Right lobe of liver (tissue), 4 donors: ENCODE measurements at regions not wholly inside any gene's neighbourhood (a gene's known extent, or its start where the extent isn't known, plus 50 kb on each side); places are given as distances from the start of the nearest gene placed in this dataset.

ENCODE experiments used
- POLR2A ChIP-seq: fragments of 450-650 bp; IDR thresholded peaks from one replicate; pipeline ENCODE4 v1.6.1; 2017; ENCODE audit warnings: antibody characterized with exemption, mild to moderate bottlenecking
- TF ChIP-seq, protein P1 (sequence below), 4 donors: fragments of 200-600 bp in 3 of 4; fragments of 450-650 bp in 1 of 4; IDR thresholded peaks; one replicate each; pipeline versions ENCODE4 v1.5.1 to v1.8.0; 2016 to 2022; ENCODE audit warnings: antibody characterized with exemption in 4 of 4, mild to moderate bottlenecking in 2 of 4
- donor health status: DM: no; HTN: no; CAD: no.
- donor health status: DM: no; HTN: no; CAD: no.
- donor health status: DM: no; HTN: yes; CAD: no.

DNA sequence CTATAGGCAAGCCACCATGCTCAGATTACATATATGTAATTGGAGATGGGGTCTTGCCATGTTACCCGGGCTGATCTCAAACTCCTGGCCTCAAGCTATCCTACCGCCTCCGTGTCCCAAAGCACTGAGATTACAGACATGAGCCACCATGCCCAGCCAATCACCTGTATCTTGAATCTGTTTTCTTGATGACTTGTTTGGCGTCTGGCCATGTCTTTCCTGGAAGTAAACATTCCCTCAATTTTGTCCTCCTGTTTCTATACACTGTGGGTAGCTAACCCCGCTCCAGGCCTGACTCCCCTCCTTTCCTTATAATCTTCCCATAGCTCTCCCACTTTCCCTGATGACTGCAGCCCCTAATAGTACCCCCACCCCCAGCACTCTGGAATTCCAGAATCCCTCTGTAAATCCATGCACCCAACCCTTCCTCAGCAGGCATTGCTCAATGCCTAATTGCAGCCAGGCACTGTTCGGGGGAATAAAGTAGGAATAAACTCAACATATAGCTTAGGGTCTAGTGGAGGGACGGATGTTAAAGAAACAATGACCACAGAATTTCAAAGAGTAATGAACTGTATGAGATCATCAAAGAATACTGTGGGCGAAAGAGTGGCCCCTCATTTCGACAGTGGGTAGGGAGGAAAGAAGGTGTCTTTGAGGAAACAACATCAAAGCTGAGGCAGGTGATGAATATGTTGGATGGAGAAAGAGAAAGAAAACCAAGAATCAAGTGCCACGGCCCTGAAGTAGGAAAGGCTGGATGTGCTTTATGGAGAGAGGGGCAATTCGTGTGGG, 161.5 kb downstream of the ADSS2 start:
- TF ChIP-seq, protein P1, sequence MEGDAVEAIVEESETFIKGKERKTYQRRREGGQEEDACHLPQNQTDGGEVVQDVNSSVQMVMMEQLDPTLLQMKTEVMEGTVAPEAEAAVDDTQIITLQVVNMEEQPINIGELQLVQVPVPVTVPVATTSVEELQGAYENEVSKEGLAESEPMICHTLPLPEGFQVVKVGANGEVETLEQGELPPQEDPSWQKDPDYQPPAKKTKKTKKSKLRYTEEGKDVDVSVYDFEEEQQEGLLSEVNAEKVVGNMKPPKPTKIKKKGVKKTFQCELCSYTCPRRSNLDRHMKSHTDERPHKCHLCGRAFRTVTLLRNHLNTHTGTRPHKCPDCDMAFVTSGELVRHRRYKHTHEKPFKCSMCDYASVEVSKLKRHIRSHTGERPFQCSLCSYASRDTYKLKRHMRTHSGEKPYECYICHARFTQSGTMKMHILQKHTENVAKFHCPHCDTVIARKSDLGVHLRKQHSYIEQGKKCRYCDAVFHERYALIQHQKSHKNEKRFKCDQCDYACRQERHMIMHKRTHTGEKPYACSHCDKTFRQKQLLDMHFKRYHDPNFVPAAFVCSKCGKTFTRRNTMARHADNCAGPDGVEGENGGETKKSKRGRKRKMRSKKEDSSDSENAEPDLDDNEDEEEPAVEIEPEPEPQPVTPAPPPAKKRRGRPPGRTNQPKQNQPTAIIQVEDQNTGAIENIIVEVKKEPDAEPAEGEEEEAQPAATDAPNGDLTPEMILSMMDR (IDR thresholded peaks at IDR 0.05), result no peak
- TF ChIP-seq POLR2A, result no peak
